ENCODE measurements at regions not wholly inside any gene's neighbourhood (a gene's known extent, or its start where the extent isn't known, plus 50 kb on each side); places are given as distances from the start of the nearest gene placed in this dataset.

DNA sequence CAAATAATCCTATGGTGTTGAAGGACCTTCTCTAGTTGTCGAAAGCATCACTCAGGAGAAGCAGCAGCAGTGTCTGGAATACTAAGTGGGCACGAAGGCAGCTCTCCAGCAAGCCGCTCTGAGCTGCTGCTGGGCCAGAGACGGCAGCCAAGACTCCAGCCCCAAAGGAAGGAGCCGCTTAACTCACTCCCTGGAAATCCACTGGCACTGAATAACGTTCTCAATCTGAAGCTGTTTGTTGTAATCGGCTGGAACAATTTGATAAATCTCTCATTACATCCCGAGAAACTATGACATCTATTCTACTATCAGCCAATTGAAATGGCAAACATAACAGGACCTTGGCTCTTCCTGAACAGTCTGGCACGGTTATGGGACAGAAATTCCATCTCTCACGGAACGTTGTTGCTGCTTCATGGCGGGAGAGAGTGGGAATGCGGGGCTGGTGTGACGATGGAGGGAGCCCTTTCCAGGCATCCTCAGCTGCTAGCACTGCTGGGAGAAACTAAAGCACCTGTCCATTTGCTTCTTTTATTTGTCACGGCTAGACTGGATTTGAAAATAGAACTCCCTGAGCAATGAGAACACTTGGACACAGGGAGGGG, 331.5 kb upstream of the RNF32 start:
- DNase-seq (ENCODE audit: low read depth), result no peak

DNA sequence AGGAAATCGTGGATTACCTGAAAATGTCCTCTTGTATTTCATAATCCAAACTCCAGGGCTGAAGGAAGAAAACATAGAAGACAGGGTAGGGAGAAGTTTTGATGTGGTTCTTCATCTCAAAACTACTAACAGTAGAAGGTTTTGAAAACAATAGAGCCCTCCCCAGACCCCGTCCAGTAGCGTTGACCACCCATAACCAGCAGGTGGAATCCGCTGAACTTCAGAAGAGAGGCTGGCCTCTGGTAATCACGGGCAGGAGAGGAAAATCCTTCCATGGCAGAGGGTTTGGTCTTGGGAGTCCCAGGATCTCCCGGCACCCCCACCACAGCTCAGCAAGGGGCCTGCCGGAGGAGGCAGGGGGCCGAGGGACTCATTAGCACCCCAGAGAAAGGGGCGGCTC, 333.4 kb upstream of the RNF32 start:
- DNase-seq (ENCODE audit: low read depth), result no peak

DNA sequence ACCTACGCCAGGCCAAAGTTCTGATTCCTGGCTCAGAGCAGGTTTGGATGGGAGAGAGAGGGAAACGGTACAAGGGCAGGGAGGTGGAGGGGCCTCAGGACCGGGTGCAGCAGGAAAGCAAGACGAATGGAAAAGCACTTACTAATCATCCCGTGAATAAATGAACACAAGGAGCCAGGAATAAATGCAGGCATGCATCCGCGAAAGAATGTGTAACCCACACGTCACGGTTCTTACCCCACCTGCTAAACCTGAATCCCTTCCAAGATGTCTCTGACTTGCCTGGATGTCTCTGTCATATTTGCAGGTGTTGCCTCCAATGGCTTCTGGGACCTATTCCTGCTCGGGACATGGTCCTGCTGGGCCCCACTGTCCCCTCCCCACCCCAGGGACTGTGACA, 335.2 kb upstream of the RNF32 start:
- no peak for DNase-seq (ENCODE audit: low read depth)

DNA sequence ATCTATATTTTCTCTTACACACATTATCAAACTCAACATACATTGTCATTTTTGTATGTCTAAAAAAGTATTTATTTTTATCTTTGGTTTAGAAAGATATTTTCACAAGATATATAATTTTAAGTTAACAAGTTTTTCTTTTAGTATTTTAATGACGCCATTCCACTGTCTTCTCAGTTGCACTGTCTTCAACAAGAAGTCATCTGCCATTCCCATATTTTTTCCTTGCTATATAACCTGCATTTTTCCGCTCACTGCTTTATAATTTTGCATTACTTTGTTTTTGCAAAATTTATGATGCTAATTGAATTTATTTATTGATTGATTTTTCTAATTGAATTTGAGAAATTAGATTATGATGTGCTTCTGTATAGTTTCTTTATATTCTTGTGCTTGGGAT, 357.8 kb upstream of the RNF32 start:
- DNase-seq (ENCODE audit: low read depth), result no peak

DNA sequence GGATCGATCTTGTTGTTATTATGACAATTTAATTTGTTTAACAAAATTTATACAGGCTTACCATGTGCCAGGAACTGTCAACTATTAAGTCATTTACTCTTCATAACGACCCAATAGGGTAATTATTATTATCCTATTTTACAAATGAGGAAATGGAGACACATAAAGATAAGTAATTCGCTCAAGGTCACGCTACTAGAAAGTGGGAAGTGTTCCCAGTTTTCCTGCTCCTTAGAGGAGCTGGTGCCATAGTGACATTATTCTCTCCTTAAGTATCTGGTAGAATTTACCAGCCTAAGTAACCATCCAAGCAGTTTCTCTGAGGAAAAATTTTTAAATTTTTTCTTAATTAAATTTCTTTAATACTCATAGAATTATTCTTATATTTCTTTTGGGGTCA, 360.9 kb upstream of the RNF32 start:
- no peak for DNase-seq (ENCODE audit: low read depth)

DNA sequence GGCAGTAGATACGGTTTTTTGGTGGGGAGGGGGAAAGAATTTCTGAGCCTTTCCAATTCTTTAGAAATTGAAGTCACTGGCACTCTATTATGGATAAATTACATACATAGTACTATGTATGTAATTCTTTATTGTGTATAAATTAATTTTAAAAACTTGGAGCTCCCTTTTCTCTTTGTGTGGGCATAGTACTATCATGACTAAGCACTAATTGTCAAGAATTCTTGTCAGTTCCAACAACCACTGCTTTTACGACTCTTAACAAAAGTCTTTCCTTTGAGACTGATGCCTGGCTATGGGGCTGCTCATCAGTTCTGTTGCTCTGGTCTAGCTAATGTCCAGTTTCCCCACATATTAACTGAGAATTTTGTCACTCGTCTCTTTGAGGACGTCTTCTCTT, 365.3 kb upstream of the RNF32 start:
- no peak for DNase-seq (ENCODE audit: low read depth)

DNA sequence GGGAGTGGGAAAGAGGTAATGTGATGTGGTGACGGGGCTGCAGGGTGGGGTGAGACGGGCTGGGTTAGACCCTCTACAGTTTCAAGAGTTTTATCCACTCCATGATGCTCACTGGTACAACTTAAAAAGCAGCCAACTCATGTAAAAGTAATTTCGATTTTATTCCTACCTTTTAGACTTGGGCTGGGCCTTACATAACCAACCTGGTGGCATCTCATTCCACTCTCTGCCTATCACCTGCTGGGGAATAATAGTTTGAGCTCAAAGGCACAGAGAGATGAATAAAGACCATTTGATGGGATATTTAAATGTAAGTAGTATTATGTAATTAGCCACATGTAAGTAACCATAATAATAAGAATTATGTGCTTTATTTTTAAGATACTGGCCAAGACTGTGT, 366.0 kb upstream of the RNF32 start:
- no peak for DNase-seq (ENCODE audit: low read depth)

DNA sequence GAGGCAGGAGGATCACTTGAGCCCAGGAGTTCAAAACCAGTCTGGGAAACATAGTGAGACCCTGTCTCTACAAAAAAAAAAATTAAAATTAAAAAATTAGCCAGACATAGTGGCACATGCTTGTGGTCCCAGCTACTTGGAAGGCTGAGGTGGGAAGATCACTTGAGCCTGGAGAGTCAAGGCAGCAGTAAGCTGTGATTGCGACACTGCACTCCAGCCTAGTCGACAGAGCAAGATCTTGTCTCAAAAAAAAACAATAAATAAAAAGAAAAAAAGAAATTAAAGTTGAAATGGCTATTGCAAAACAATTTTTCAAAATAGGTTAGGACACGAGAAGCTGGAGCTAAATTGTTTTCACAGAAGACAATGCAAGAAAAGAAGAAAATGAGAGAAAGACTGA, 379.0 kb upstream of the RNF32 start:
- DNase-seq (ENCODE audit: low read depth), result no peak

DNA sequence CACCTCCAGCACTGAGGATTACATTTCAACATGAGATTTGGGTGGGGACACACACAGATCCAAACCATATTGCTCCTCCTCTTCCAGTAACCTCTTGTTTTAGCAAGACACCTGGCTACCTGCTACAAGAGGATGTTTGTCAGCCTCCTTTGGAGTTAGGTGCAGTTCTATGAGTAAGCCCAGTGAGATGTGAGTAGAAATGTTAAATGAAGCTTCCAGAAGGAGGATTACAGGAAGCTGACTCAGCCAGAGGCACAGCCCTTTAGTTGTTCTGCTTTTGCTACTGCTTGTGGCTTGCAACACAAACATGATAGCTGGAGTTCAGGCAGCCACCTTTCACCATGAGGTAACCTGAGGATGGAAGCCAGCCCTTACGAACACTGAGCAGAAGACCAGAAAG, 382.7 kb upstream of the RNF32 start:
- no peak for DNase-seq (ENCODE audit: low read depth)

DNA sequence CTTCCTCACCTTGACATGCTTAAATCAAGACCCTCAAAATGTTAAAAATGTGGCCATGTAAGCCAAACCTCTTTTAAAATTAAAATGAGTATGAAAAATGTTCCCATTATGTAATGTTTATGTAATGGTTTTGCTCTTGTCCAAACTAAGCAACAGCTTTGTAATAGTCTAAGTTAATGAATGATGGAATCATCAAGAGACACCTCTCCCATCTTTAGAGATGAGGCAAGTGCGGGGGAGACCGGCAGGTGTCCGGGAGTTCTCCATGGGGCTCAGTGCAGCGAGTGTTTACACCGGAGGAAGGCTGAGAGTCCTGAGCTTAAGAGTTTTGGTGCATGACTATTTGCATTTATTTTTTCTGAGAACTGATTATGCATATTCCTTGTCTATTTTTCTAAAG, 384.9 kb upstream of the RNF32 start:
- no peak for DNase-seq (ENCODE audit: low read depth)

DNA sequence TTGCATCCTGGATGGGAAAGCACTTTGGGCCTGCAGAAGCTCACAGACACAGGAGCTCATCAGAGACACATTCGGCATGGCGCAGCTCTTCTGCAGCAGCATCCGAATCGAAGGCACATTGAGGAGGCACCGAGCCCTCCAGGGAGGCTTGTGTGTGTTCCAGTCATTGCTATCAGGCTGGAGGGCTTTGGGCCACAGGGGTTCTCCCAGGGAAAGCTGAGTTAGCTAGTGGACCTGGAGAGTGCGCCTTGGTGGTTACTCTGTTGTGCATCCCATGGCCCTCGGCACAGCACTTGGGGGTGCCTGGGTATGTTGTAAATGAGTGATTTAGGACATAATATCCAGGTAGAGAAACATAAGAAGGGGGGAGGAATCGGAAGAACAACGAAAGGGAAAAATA, 388.7 kb upstream of the RNF32 start:
- DNase-seq (ENCODE audit: low read depth), result no peak

DNA sequence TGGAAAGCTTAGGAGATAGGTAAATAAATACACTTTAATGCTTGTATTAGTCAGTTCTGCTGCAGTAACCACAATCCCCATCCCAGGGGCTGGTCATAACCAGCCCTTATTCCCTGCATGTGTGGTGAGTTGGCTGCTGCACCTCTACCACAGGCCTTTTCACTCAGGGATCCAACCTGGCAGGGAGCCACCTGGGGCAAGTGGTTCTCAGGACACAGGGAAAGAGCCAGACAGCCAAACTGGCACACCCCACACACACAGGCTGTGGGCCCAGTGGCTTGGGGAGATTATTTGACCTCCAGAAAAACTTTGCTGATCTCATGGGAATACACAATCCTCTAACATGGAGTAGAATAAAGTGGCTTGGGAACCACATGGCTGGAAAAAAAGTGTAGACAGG, 400.0 kb upstream of the RNF32 start:
- DNase-seq (ENCODE audit: low read depth), result no peak

DNA sequence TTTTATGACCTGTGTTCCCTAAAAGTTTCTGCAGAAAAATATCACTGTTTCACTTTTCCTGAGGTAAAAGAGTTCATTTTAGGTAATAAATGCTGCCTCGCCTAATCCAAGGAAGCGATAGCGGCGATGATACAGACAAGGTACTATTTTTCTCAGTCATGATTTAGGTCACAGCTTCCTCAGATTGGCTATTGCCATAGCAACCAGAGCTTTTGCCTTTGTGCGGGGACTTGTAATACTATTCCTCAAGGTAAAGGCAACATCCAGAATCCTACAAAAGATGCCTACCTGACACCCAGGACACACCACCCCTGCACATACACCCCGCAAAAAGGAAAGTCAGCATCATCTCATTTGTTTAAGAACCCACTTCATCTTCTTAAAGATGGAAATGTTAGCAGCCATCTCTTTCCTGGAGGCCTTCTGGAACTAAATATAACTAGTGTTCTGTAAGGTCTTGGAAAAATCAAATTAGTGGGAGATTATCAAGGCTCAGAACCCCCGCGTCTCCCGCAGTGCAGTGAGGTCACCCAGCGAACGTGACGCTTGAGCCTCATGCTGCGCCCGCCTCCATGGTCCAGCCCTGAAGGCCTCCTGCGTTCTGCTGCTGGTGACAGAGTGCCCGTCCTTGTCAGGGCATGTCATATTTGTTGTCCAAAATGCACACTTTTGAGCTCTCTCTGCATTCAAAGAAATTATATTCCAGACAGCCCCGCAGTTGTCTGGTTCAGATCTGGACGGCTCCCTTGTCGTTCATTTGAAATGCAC, 402.0 kb upstream of the RNF32 start:
- no peak for DNase-seq (ENCODE audit: low read depth)

DNA sequence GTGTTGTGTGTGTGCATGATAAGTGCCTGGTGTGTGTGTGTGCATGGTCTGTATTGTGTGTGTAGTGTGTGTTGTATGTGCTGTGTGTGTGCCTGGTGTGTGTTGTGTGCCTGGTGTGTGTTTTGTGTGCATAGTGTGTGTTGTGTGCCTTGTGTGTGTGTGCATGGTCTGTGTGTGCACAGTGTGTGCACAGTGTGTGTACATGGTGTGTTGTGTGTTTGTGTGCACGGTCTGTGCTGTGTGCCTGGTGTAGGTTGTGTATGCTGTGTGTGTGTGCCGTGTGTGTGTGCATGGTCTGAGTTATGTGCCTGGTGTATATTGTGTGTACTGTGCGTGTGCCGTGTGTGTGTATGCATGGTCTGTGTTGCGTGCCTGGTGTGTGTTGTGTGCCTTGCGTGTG, 403.0 kb upstream of the RNF32 start:
- DNase-seq (ENCODE audit: low read depth), result no peak

DNA sequence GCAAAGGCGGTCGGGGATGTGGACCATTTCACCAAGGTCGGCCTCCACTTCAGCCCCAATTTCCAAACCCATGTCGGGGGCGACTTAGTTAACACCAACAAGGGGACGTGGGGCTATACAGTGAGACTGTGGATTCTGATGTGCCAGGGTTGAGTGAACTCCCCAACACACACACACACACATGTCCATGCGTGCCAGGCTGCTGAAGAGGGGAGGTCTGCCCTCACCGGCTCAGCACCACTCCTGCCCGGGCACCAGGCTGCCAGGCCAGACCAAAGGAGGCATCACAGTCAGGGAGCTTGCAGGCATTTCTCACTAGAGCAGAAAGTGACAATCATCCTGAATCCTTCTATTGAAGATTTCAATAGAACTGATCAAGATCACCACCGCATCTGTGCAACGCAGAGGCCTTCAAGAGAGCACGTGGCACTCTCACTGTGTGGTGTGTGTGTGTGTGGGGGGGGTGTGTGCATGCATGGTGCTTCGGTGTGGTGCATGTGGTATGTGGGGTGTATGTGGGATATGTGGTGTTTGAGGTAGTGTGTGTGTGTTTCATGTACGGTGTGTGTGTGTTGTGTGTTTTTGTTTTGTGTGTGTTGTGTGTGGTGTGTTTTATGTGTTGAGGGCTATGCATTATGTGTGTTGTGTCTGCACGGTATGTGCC, 403.5 kb upstream of the RNF32 start:
- DNase-seq (ENCODE audit: low read depth), result no peak

DNA sequence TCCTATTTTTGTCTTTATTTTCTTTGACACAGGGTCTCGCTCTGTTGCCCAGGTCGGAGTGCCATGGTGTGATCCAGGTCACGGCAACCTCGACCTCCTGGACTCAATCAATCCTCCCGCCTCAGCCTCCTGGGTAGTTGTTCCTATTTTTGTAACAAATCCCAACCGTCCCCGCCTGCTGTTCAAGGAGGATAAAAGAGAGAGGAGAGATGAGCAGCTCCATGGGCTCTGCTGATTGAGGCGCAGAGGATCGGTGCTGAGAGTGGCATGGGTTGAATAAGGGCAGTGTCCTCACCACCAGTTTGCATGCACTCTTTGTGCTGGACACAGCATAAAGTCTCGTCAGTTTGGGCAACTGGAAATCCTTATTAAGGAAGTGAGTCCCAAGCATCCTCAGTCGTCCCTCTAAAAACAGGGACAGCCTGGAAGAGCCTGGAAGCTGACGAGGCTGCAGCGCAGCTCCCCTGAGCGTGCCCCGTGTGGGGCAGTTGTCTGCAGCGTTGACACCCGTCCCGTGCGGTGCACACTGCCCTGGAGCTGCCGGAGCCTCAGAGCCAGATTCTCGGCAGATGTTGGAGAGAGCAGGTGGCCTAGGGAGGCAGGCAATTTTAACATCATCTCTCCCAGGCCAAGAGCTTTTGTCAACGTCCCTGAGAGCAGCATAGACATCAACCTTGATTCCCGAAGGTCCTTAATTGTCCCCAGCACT, 404.2 kb upstream of the RNF32 start:
- no peak for DNase-seq (ENCODE audit: low read depth)

DNA sequence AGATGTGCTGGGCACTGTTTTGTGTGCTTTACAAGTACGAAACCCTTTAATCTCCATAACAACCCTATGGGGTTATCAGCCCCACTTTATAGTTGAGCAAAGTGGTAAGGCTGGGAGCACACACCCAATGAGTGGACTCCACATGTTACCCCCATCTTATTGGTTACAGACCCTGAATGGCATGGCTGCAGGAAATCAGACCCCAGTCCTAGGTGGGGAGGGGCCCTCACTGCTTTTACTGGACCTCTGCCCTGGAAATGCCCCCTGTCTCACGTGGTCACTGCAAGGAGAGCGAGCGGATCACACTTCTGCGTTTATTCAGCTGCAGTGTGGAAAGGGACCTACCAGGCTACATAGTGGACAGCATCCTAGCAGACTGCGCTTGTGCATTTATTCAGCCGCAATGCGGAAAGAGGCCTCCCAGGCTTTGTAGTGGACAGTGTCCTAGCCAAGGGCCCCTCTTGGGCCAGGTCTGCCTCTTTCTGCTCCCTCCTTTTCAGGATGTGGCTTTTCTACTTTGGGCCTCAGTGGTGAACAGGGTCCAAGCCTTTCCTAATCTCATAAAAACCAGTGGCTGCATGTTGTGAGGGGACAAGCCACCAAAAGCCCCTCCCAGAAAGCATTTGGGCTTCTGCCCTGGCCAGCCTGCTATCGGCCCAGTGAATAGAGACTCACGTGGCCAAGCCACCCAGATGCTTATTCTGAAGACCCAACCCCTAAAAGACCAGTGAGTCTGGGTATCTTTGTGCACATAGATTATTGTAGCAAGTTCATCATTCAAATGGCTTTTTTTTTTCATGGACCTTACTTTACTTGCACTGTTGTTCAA, 405.7 kb upstream of the RNF32 start:
- DNase-seq (ENCODE audit: low read depth), result no peak

DNA sequence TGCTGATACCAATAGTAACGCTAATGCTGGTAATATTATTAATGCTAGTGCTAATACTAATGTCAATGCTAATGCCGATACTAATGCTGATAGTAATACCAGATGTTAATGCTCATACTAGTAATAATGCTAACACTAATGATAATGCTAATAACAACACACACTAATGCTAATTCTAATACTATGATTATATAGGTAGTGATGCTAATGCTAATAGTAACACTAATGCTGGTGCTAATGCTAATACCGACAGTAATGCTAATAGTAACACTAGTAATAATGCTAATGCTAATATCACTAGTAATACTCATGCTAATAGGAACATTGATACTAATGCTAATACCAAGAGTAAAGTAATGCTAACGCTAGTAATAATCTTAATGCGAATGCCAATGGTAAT, 406.4 kb upstream of the RNF32 start:
- DNase-seq (ENCODE audit: low read depth), result no peak

DNA sequence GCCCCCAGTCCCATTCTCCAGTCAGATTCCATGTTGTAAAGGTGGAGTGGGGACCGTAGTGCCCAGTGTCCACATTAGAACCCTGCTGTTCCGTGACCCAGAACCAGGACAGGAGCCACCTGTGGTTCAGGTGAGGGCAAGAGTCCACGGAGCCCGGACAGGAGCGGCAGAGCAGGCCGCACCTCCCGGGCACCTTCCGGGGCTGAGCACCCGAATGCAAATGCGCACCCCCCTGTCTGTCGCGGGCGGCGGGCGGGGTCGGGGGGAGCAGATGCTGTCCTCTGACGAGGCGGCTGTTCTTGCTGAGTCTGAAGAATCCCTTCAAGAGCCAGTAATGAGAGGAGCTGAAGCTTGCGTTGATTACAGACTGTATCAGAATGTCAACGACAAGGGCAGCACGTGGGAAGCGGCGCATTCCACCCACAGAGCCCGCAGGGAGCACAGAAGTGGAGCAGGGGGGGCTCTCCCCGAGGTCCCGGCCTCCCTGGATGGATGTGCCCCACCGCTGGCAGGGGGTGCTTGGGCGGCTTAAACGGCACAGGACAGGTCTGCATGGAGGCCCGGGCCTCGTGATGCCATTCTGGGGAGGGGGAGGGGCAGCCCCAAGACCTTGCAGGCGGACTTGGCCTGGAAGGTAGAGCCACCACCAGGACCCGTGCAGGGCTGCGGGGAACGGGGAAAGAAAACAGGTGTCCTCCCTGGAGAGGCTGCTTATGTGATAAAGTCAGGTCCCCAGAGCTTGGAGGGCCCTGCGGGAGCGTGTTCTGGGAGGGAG, 407.5 kb upstream of the RNF32 start:
- DNase-seq (ENCODE audit: low read depth), result no peak

DNA sequence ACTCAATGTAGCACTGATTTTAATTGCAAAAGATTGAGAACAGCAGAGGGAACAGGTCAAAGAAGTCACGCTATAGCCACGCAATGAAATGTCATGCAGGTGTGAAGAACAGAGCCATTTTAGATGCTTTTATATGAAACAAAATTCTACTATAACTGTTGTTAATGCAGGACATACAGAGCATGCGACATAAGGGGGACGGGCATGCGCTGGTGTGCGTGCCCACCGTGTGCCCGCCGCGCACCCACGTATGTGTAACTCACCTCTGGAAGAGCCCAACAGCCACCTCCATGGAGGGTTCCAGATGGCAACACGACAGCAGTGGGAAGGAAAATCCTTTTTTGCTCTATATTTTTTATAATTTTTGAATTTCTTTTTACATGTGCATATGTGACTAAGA, 410.0 kb upstream of the RNF32 start:
- no peak for DNase-seq (ENCODE audit: low read depth)

DNA sequence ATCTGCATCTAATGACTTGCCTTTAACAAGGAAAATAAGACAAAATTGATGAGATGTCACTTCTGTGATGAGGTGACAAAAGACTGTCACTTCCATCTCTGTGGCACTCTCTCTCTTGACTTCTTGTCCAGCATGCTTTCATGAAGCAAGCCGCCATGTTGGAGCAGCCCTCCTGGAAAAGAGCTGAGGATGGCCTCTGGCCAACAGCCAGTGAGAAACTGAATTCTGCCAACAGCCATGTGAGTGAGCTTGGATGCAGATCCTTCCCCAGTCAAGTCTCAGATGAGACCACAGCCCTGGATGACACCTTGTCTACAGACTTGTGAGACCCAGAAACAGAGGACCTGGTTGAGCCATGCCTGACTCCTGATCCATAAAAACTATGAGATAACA, 412.6 kb upstream of the SHH start:
- DNase-seq (ENCODE audit: low read depth), result no peak
